ENCODE measurements at regions not wholly inside any gene's neighbourhood (a gene's known extent, or its start where the extent isn't known, plus 50 kb on each side); places are given as distances from the start of the nearest gene placed in this dataset.

- Histone ChIP-seq H3K27ac (ENCODE audit: low read depth in 1 of 2, low read length in 2 of 2) (no peak overlapping the region), H3K9me3 (ENCODE audit: control insufficient read depth in 4 of 4, low read length in 3 of 4) (no peaks in the 10 kb centered on the region), H3K9ac (ENCODE audit: low read depth in 1 of 2, low read length in 2 of 2) (no peak overlapping the region), H3K27me3 (ENCODE audit: control insufficient read depth in 4 of 4, insufficient read depth in 4 of 4, low read length in 3 of 4) (peaks cover 0 to 3% (median 0%) of the 10 kb centered on the region in 4 donors), H3K4me3 (ENCODE audit: low read depth in 1 of 3, low read length in 3 of 3) (no peak overlapping the region), H3K36me3 (ENCODE audit: control insufficient read depth in 4 of 4, insufficient read depth in 3 of 4, low read depth in 1 of 4, low read length in 3 of 4) (no peaks in the 10 kb centered on the region), H3K4me1 (ENCODE audit: control insufficient read depth in 4 of 4, insufficient read depth in 4 of 4, low read length in 3 of 4) (no peaks in the 10 kb centered on the region)
- no peak for TF ChIP-seq RAD21 (IDR thresholded peaks at IDR 0.05)
- no peak for DNase-seq (ENCODE audit: low spot score)
- WGBS = 89% methylated on average over 3 of the region's 3 CpGs
Observed at GRCh38 chr10:128417826-128418225, 291.6 kb upstream of the MKI67 start.

DNA sequence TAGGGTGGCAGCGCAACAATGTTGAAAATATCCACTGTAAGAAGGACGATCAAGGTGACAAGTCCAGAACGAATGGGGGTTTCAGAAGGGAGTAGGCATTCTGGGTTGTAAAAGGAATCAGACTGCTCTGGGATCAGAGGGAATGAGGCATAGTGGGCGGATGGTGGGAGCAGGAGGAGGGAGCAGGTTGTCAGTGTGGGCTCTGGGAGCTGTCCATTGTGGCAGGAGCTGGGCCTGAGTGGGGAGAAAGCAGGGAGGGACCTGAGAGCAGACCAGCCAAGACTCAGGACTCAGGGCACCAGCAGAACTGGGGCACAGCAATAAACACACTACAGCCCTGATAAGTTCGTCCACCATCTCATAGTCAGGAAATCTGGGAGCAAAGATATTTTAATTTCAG lies 292.6 kb upstream of the MKI67 start:
- DNase-seq (ENCODE audit: low spot score) = no peak
- no peaks in the 10 kb centered on the region for H3K36me3 ChIP-seq (ENCODE audit: control insufficient read depth in 4 of 4, insufficient read depth in 3 of 4, low read depth in 1 of 4, low read length in 3 of 4)
- no peak overlapping the region for H3K4me3 ChIP-seq (ENCODE audit: low read depth in 1 of 3, low read length in 3 of 3)
- WGBS = 75% methylated on average over 5 of the region's 5 CpGs
- no peaks in the 10 kb centered on the region for H3K4me1 ChIP-seq (ENCODE audit: control insufficient read depth in 4 of 4, insufficient read depth in 4 of 4, low read length in 3 of 4)
- H3K27ac ChIP-seq (ENCODE audit: low read depth in 1 of 2, low read length in 2 of 2) = no peak overlapping the region
- peaks cover 0 to 3% (median 0%) of the 10 kb centered on the region in 4 donors for H3K27me3 ChIP-seq (ENCODE audit: control insufficient read depth in 4 of 4, insufficient read depth in 4 of 4, low read length in 3 of 4)
- H3K9ac ChIP-seq (ENCODE audit: low read depth in 1 of 2, low read length in 2 of 2) = no peak overlapping the region
- TF ChIP-seq RXRA (IDR thresholded peaks at IDR 0.05) (no peak), HNF4A (conservative IDR thresholded peaks at IDR 0.05) (no peak), RAD21 (IDR thresholded peaks at IDR 0.05) (no peak), EGR1 (IDR thresholded peaks at IDR 0.05; ENCODE audit: low read depth in 2 of 2) (no peak), JUND (IDR thresholded peaks at IDR 0.05) (no peak), HNF4G (IDR thresholded peaks at IDR 0.05) (no peak), CTCF (IDR thresholded peaks at IDR 0.05; ENCODE audit: low read depth, low read length, missing input control) (no peak), GABPA (IDR thresholded peaks at IDR 0.05 in 1 of 2, conservative IDR thresholded peaks at IDR 0.05 in 1 of 2) (no peak)
- H3K9me3 ChIP-seq (ENCODE audit: control insufficient read depth in 4 of 4, low read length in 3 of 4) = no peaks in the 10 kb centered on the region

GRCh38 chr10:128419466-128420019 lies 293.3 kb upstream of the MKI67 start:
- Histone ChIP-seq H3K27me3 (ENCODE audit: control insufficient read depth in 4 of 4, insufficient read depth in 4 of 4, low read length in 3 of 4) (peaks cover 0 to 3% (median 0%) of the 10 kb centered on the region in 4 donors), H3K4me1 (ENCODE audit: control insufficient read depth in 4 of 4, insufficient read depth in 4 of 4, low read length in 3 of 4) (no peaks in the 10 kb centered on the region), H3K4me3 (ENCODE audit: low read depth in 1 of 3, low read length in 3 of 3) (no peak overlapping the region), H3K27ac (ENCODE audit: low read depth in 1 of 2, low read length in 2 of 2) (no peak overlapping the region), H3K9me3 (ENCODE audit: control insufficient read depth in 4 of 4, low read length in 3 of 4) (no peaks in the 10 kb centered on the region), H3K36me3 (ENCODE audit: control insufficient read depth in 4 of 4, insufficient read depth in 3 of 4, low read depth in 1 of 4, low read length in 3 of 4) (no peaks in the 10 kb centered on the region), H3K9ac (ENCODE audit: low read depth in 1 of 2, low read length in 2 of 2) (no peak overlapping the region)
- no peak for DNase-seq (ENCODE audit: low spot score)
- TF ChIP-seq RAD21 (IDR thresholded peaks at IDR 0.05) (peak in 1 of 2 donors; percentile 14), JUND (IDR thresholded peaks at IDR 0.05) (no peak), EGR1 (IDR thresholded peaks at IDR 0.05; ENCODE audit: low read depth in 2 of 2) (no peak)
- WGBS = 82% methylated on average over 4 of the region's 4 CpGs

GRCh38 chr10:128420623-128421022 lies 294.4 kb upstream of the MKI67 start:
- no peak for TF ChIP-seq JUND (IDR thresholded peaks at IDR 0.05)
- TF ChIP-seq YY1 (IDR thresholded peaks at IDR 0.05) = no peak
- TF ChIP-seq RAD21 (IDR thresholded peaks at IDR 0.05) = no peak
- no peak for TF ChIP-seq FOXA1 (IDR thresholded peaks at IDR 0.05)
- no peak for TF ChIP-seq RXRA (IDR thresholded peaks at IDR 0.05)
- TF ChIP-seq, protein P1, sequence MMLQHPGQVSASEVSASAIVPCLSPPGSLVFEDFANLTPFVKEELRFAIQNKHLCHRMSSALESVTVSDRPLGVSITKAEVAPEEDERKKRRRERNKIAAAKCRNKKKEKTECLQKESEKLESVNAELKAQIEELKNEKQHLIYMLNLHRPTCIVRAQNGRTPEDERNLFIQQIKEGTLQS (IDR thresholded peaks at IDR 0.05) = no peak
- TF ChIP-seq HNF4A (conservative IDR thresholded peaks at IDR 0.05) = no peak
- TF ChIP-seq NR2F2 (IDR thresholded peaks at IDR 0.05) = no peak
- H3K9me3 ChIP-seq (ENCODE audit: control insufficient read depth in 4 of 4, low read length in 3 of 4) = no peaks in the 10 kb centered on the region
- DNase-seq (ENCODE audit: low spot score) = no peak
- no peak overlapping the region for H3K4me3 ChIP-seq (ENCODE audit: low read depth in 1 of 3, low read length in 3 of 3)
- peaks cover 0 to 3% (median 0%) of the 10 kb centered on the region in 4 donors for H3K27me3 ChIP-seq (ENCODE audit: control insufficient read depth in 4 of 4, insufficient read depth in 4 of 4, low read length in 3 of 4)
- H3K27ac ChIP-seq (ENCODE audit: low read depth in 1 of 2, low read length in 2 of 2) = no peak overlapping the region
- 28% methylated on average over 3 of the region's 3 CpGs for WGBS
- H3K9ac ChIP-seq (ENCODE audit: low read depth in 1 of 2, low read length in 2 of 2) = no peak overlapping the region
- H3K36me3 ChIP-seq (ENCODE audit: control insufficient read depth in 4 of 4, insufficient read depth in 3 of 4, low read depth in 1 of 4, low read length in 3 of 4) = no peaks in the 10 kb centered on the region
- H3K4me1 ChIP-seq (ENCODE audit: control insufficient read depth in 4 of 4, insufficient read depth in 4 of 4, low read length in 3 of 4) = no peaks in the 10 kb centered on the region

All from liver (tissue), 8 donors.